H9 (cell line): ENCODE measurements at regions not wholly inside any gene's neighbourhood (a gene's known extent, or its start where the extent isn't known, plus 50 kb on each side); places are given as distances from the start of the nearest gene placed in this dataset.

ENCODE experiments used
- DNase-seq: peaks from one replicate; pipeline ENCODE4 v3.0.0-alpha.2; 2017
- H2AFZ ChIP-seq: one replicate; pipeline ENCODE4 v1.6.1; 2013; ENCODE audit warnings: mild to moderate bottlenecking, low read length, control low read depth, moderate library complexity
- H2AK5ac ChIP-seq: 2 replicates; pipeline ENCODE4 v1.6.1; 2013; ENCODE audit warnings: low read length, control low read depth, mixed read lengths; ENCODE audit not compliant: insufficient read length
- H2BK120ac ChIP-seq: one replicate; pipeline ENCODE4 v1.6.1; 2013; ENCODE audit warnings: low read depth, mild to moderate bottlenecking, low read length, control low read depth, inconsistent platforms; ENCODE audit not compliant: poor library complexity, severe bottlenecking
- H2BK12ac ChIP-seq: 2 replicates; pipeline ENCODE4 v1.6.1; 2013; ENCODE audit warnings: low read length, control low read depth, mixed read lengths, low read depth; ENCODE audit not compliant: insufficient read length
- H2BK15ac ChIP-seq: 2 replicates; pipeline ENCODE4 v1.6.1; 2013; ENCODE audit warnings: low read depth, low read length, control low read depth
- H2BK20ac ChIP-seq: one replicate; pipeline ENCODE4 v1.6.1; 2013; ENCODE audit warnings: low read depth, mild to moderate bottlenecking, low read length, control low read depth, inconsistent platforms; ENCODE audit not compliant: poor library complexity, severe bottlenecking
- H2BK5ac ChIP-seq: 2 replicates; pipeline ENCODE4 v1.6.1; 2013; ENCODE audit warnings: low read length, control low read depth, mixed read lengths; ENCODE audit not compliant: insufficient read length
- H3K14ac ChIP-seq: 2 replicates; pipeline ENCODE4 v1.6.1; 2013; ENCODE audit warnings: low read length, control low read depth; ENCODE audit not compliant: insufficient read depth
- H3K18ac ChIP-seq: 2 replicates; pipeline ENCODE4 v1.6.1; 2013; ENCODE audit warnings: low read depth, mild to moderate bottlenecking, mixed read lengths, low read length, control low read depth; ENCODE audit not compliant: insufficient read length
- H3K23ac ChIP-seq: 2 replicates; pipeline ENCODE4 v1.6.1; 2013; ENCODE audit warnings: low read length, control low read depth, mixed read lengths, low read depth; ENCODE audit not compliant: insufficient read length
- H3K23me2 ChIP-seq: 2 replicates; pipeline ENCODE4 v1.6.1; 2013; ENCODE audit warnings: low read depth, mild to moderate bottlenecking, mixed read lengths, low read length, control low read depth; ENCODE audit not compliant: insufficient read length, poor library complexity, severe bottlenecking
- H3K27ac ChIP-seq: 2 replicates; pipeline ENCODE4 v1.5.1; 2013; ENCODE audit warnings: low read length, control low read depth, mixed read lengths, low read depth; ENCODE audit not compliant: insufficient read length
- H3K27me3 ChIP-seq: 2 replicates; pipeline ENCODE4 v1.6.1; 2013; ENCODE audit warnings: low read length, control low read depth, inconsistent platforms; ENCODE audit not compliant: insufficient read depth
- H3K4ac ChIP-seq: 2 replicates; pipeline ENCODE4 v1.6.1; 2013; ENCODE audit warnings: low read depth, mild to moderate bottlenecking, control low read depth, inconsistent platforms, low read length, moderate library complexity
- H3K4me1 ChIP-seq: 2 replicates; pipeline ENCODE4 v1.6.1; 2013; ENCODE audit warnings: low read length, control low read depth, inconsistent platforms; ENCODE audit not compliant: insufficient read depth
- H3K4me2 ChIP-seq: 2 replicates; pipeline ENCODE4 v1.6.1; 2013; ENCODE audit warnings: low read length, control low read depth, mixed read lengths; ENCODE audit not compliant: insufficient read length, insufficient read depth
- H3K56ac ChIP-seq: 2 replicates; pipeline ENCODE4 v1.6.1; 2013; ENCODE audit warnings: low read depth, mild to moderate bottlenecking, mixed read lengths, low read length, control low read depth; ENCODE audit not compliant: insufficient read length
- H3K79me1 ChIP-seq: 2 replicates; pipeline ENCODE4 v1.6.1; 2013; ENCODE audit warnings: low read depth, mild to moderate bottlenecking, moderate library complexity, low read length, control low read depth, inconsistent platforms; ENCODE audit not compliant: insufficient read depth, poor library complexity, severe bottlenecking
- H3K79me2 ChIP-seq: 2 replicates; pipeline ENCODE4 v1.6.1; 2013; ENCODE audit warnings: low read length, control low read depth, inconsistent platforms; ENCODE audit not compliant: insufficient read depth
- H3K9ac ChIP-seq: 2 replicates; pipeline ENCODE4 v1.6.1; 2013; ENCODE audit warnings: low read length, control low read depth, mixed read lengths; ENCODE audit not compliant: insufficient read length; ENCODE audit errors: extremely low read depth
- H3K9me3 ChIP-seq: one replicate; pipeline ENCODE4 v1.6.1; 2013; ENCODE audit warnings: low read depth, low read length, inconsistent platforms; ENCODE audit not compliant: control insufficient read depth
- H3T11ph ChIP-seq: one replicate; pipeline ENCODE4 v1.6.1; 2013; ENCODE audit warnings: mild to moderate bottlenecking, low read length, control low read depth, inconsistent platforms
- H4K20me1 ChIP-seq: one replicate; pipeline ENCODE4 v1.6.1; 2013; ENCODE audit not compliant: control insufficient read depth, insufficient read length, insufficient read depth
- H4K5ac ChIP-seq: 2 replicates; pipeline ENCODE4 v1.6.1; 2013; ENCODE audit warnings: low read depth, mild to moderate bottlenecking, mixed read lengths, low read length, control low read depth; ENCODE audit not compliant: insufficient read length
- H4K8ac ChIP-seq: replicated peaks from 2 replicates; pipeline ENCODE4 v1.6.1; 2013; ENCODE audit warnings: low read length, control low read depth, mixed read lengths, low read depth; ENCODE audit not compliant: insufficient read length
- H4K91ac ChIP-seq: 2 replicates; pipeline ENCODE4 v1.6.1; 2013; ENCODE audit warnings: low read depth, mild to moderate bottlenecking, moderate library complexity, mixed read lengths, low read length, control low read depth; ENCODE audit not compliant: insufficient read length
- H3K27ac Mint-ChIP-seq, 3 experiments: 2 replicates in 2 of 3; 3 replicates in 1 of 3; pipeline ENCODE4 v1.8.0; 2020 to 2021; ENCODE audit warnings: mixed read lengths in 3 of 3, mild to moderate bottlenecking in 1 of 3, moderate library complexity in 1 of 3
- H3K27me3 Mint-ChIP-seq: 2 replicates; pipeline ENCODE4 v1.8.0; 2021; ENCODE audit warnings: low read depth, mild to moderate bottlenecking, moderate library complexity, mixed read lengths
- H3K36me3 Mint-ChIP-seq, 3 experiments: 2 replicates in 2 of 3; 3 replicates in 1 of 3; pipeline ENCODE4 v1.8.0; 2020 to 2021; ENCODE audit warnings: low read depth in 3 of 3, mixed read lengths in 3 of 3; ENCODE audit not compliant: insufficient read depth in 1 of 3
- H3K4me1 Mint-ChIP-seq, 2 experiments: 2 replicates each; pipeline ENCODE4 v1.8.0; 2020; ENCODE audit warnings: mixed read lengths in 2 of 2
- H3K4me3 Mint-ChIP-seq, 2 experiments: 2 replicates in 1 of 2; 3 replicates in 1 of 2; pipeline ENCODE4 v1.8.0; 2020 to 2021; ENCODE audit warnings: mild to moderate bottlenecking in 2 of 2, mixed read lengths in 2 of 2, moderate library complexity in 1 of 2
- H3K9me3 Mint-ChIP-seq, 2 experiments: 2 replicates in 1 of 2; 3 replicates in 1 of 2; pipeline ENCODE4 v1.8.0; 2020; ENCODE audit warnings: mild to moderate bottlenecking in 2 of 2, mixed read lengths in 2 of 2, moderate library complexity in 1 of 2
- CTCF ChIP-seq: fragments of 200-600 bp; sonication (generic); conservative IDR thresholded peaks from 3 replicates; pipeline ENCODE4 v1.8.0; 2021; ENCODE audit warnings: antibody characterized with exemption, mild to moderate bottlenecking
- WGBS: extraction: QIAGEN DNeasy Blood & Tissue Kit; methylation state at CpG from one replicate; pipeline ENCODE4 v1.1.7; 2013; ENCODE audit warnings: missing lambda C conversion rate, low lambda C conversion rate, mixed read lengths; ENCODE audit not compliant: insufficient read length; ENCODE audit errors: extremely low coverage; 5-methylcytosine and 5-hydroxymethylcytosine counted together

DNA sequence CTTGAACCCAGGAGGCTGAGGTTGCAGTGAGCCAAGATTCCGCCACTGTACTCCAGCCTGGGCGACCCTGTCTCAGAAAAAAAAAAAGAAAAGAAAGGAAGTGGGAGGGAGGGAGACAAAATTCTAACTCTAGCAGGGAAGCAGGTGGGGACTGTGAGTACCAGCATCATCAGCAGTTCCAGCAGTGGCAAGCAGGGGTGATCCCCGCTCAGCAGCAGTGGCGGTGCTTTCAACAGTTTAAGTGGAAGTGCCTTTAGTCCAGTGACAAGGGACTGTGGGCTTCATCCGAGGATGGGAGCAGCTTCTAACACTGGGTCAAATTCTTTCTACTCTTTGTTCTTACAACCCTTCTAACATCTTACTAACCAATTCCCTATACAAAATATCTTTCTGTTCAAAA, 858.1 kb upstream of the ADAMTS5 start:
- TF ChIP-seq CTCF = peak; percentile 32; the same call in 1 of the 3 replicates
- Histone ChIP-seq H2AFZ (no peak overlapping the region), H3K23ac (no peak overlapping the region), H3K23me2 (no peaks in the 10 kb centered on the region), H3K4me1 (no peaks in the 10 kb centered on the region), H2BK15ac (no peak overlapping the region), H2BK5ac (no peak overlapping the region), H3K4ac (no peak overlapping the region), H3K27me3 (no peaks in the 10 kb centered on the region), H2BK20ac (no peak overlapping the region), H4K91ac (no peak overlapping the region), H3K79me2 (no peaks in the 10 kb centered on the region), H3K56ac (no peak overlapping the region), H3T11ph (no peak overlapping the region), H3K18ac (no peak overlapping the region), H4K5ac (no peak overlapping the region), H2BK12ac (no peak overlapping the region), H2BK120ac (no peak overlapping the region), H3K14ac (no peak overlapping the region), H3K79me1 (no peaks in the 10 kb centered on the region), H4K8ac (no peak overlapping the region), H3K27ac (no peak overlapping the region), H4K20me1 (no peaks in the 10 kb centered on the region), H3K9me3 (no peaks in the 10 kb centered on the region), H3K4me2 (no peak overlapping the region), H3K9ac (no peak overlapping the region), H2AK5ac (no peak overlapping the region)
- Mint-ChIP-seq H3K27me3 (no peaks in the 10 kb centered on the region), H3K36me3 (peaks cover 0 to 4% (median 2%) of the 10 kb centered on the region in 3 experiments; a peak in 3 of 7 replicates), H3K4me1 (no peaks in the 10 kb centered on the region), H3K9me3 (peaks cover 0 to 3% of the 10 kb centered on the region in 2 experiments; a peak in 1 of 5 replicates), H3K4me3 (no peak overlapping the region), H3K27ac (no peak overlapping the region)
- DNase-seq = peak; percentile 40
- no CpG with 5 or more reads among the region's 5 CpGs for WGBS
